Sciatic nerve (tissue), 2 donors: ENCODE measurements at regions not wholly inside any gene's neighbourhood (a gene's known extent, or its start where the extent isn't known, plus 50 kb on each side); places are given as distances from the start of the nearest gene placed in this dataset.
A peak's percentile ranks its signal among the peaks of the same experiment; 100 is the strongest.

ENCODE experiments used
- ATAC-seq: fragments of 200-7000 bp; cut with Tn5 transposase; one replicate; pipeline ENCODE4 v1.9.1; 2020; ENCODE audit warnings: mild to moderate bottlenecking, moderate library complexity
- DNase-seq: peaks from one replicate; pipeline ENCODE4 v3.0.0-alpha.2; 2020; ENCODE audit warnings: low spot score
- intact Hi-C: fragments of 100-400 bp; cut with DNase I; formaldehyde crosslinking; loops from one replicate; pipeline ENCODE4 v1.14.2; 2022
- donor health status: DM: no; HTN: no; CAD: no.
- donor health status: DM: no; HTN: no; CAD: no.

DNA sequence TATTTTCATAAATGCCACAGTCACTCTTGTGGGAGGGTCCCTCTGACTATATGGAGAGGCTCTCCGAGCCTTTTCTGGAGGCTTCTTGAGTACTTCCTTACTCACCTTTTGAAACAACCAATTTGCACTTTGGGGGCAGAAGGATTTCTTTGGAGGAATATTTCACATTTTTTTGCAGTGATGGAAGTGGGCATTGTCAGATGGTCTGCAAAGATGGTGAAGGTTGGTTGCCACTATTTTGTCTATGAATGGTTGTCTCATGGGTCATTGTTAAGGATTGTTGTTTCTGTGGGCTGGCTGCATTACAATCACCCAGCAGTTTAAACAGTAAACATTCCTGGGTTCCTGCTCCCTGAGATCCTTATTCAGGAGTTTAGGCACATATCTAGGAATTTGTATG lies 388.2 kb downstream of the TMEM135 start:
- DNase-seq: no peak
- intact Hi-C loops: no loop called here
- ATAC-seq: no peak

DNA sequence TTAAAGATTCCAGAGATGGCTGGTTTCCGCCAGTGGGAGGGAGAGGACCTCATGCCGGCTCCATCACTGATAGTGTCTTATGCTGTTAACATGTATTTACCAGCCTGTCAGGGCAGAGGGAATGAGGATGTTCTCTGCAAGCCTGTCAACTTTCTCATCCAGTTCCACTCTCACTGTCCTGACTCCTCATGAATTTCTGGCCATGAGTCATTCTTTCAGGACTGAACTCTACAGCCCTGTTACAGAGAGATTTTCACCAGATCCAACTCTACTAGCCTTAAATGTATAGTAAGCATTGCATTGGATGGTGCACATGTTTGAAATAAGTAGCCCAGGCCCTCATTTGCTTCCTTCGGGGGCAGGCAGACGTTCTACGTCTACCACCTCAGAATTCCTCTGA lies 387.7 kb downstream of the TMEM135 start:
- DNase-seq (no peak), ATAC-seq (no peak)
- intact Hi-C loops: no loop called here

DNA sequence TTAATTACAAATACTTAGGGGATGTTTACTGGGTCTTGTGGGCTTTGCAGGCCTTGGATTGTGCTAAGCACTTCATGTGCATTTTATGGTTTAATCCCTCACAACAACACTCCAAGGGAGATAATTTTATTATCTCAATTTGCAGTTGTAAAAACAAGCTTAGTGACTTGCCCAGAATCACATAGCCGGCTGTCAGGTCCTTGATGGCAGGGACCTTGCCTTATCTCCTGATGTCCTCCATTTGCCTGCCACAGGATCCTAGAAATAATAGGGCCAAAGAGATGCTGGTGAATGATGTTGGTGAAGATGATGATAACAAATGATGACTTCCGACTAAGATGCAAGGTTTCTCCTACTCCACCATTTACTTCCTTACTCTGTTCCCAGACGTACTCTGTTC lies 385.4 kb downstream of the TMEM135 start:
- DNase-seq (no peak), ATAC-seq (no peak)
- intact Hi-C loops: no loop called here

DNA sequence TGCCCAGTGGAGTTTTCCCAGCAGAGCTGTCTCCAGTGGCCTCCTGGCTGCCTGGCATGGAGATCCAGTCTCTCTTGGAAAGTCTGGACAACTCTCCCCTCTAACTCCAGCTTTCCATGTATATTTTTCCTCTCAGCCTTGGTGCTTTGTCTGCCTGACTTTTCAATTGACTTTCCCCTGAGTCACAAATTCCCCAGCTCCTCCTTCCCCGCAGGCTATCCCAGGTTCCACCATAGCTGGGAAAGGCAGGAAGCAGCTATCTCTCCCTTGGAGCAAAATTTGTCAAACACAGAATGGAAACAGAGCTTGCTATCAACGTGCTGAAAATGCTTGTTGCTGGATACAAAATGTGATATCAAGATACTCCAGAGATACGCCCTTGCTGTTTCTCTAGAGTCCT lies 384.8 kb downstream of the TMEM135 start:
- intact Hi-C loops: no loop called here
- no peak for ATAC-seq

DNA sequence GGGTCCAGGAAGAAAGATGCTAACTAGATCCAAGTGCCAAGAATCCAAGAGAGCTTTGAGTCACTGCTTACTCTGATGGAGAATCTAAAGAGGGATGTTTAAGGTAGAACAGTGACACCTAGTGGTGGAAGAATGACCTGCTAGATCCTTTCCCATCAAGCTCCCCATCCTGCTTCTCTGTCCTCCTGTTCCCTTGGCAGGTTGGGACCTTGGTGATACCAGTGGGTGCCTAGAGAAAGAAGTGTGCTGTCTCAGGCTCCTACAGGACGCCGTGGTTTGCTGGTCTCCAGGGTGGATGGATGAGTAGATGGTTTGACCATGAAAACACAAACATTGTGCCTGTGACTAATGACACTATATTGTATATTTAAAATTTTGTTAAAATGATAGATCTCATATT lies 383.7 kb downstream of the TMEM135 start:
- intact Hi-C loops: no loop called here

More for the DNA sequence above, 384.8 kb downstream of the TMEM135 start:
- DNase-seq: no peak

DNA sequence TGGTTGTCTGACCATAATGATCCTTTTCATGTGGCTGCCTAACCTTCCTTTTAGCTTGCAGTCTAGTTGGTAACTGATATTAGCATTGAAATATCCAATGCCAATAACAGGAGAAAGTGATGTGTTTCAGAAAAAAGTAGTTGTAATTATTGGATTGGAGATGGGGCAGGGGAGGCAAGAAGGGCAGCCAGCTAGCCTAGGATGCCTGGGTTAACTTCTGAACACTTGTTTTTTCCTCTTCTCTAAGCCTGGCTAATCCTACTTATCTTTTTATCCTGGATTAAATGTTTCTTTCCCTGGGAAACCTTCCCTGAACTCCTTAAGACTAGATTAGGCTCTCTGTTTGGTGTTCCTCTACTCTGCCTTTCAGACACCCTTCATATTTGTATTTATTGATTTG lies 380.2 kb downstream of the TMEM135 start:
- intact Hi-C loops: loop anchor here (5.0 kb wide), 1 partner anchor 66 kb away; no protein-coding TSS in a partner anchor
- DNase-seq (no peak), ATAC-seq (no peak)

More for the DNA sequence above, 383.7 kb downstream of the TMEM135 start:
- ATAC-seq (peak; percentile 89), DNase-seq (no peak)

DNA sequence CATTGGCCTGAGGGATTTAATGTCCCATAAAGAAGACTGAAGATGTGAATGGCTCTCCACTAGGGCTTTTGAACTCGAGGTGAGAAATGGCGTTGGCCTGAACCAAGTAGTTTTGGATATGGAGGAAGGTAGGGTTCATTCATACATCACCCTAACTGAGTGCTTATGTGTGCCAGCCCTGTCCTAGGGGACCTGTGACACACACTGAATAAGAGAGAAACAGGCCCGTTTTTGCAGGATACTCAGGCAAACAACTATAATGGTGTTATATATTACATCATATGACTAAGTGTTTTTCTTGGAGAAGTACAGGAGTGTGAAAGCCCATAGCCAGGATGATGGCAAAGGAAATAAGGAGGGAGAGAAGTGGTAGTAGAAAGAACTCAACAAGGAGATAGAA lies 368.1 kb downstream of the TMEM135 start:
- ATAC-seq (peak; percentile 26), DNase-seq (no peak)
- intact Hi-C loops: no loop called here

DNA sequence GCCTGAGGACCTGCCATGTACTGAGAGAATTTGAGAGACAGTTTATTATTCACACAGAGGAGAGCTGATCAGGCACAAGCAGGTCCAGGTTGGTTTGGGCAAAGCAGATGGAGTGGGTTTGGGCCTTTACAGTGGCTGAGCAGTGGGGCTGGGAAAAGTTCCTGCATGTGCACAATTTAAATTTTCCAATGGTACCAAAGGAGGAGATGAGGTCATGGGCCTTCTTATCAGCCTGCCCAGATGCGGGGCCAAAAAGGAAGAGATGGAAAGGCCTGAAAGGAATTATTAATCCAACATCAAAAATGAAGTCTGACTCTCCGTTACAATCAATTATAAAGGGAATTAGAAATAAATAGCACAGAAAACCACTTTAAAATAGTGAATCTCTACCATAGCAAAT lies 367.6 kb downstream of the TMEM135 start:
- ATAC-seq: no peak
- no peak for DNase-seq
- intact Hi-C loops: no loop called here

DNA sequence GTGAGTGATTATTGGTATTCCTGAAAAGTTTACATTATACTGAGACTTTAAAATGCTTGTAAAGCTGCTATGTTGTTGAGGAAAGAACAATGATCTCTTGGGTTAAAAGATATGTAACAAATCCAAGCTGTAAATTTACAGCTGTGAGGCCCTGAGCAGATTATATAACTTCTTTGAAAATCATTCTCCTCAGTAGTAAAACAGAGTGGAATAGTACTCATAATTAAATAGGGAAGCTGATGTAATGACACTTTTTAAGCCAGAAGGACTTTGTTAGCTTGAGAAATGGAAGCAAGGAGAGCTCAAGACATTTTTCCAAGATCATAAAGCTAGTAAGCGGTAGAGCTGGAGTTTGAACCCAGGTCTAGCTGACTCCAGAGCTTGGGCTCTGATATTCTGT lies 363.9 kb downstream of the TMEM135 start:
- intact Hi-C loops: no loop called here
- no peak for ATAC-seq

DNA sequence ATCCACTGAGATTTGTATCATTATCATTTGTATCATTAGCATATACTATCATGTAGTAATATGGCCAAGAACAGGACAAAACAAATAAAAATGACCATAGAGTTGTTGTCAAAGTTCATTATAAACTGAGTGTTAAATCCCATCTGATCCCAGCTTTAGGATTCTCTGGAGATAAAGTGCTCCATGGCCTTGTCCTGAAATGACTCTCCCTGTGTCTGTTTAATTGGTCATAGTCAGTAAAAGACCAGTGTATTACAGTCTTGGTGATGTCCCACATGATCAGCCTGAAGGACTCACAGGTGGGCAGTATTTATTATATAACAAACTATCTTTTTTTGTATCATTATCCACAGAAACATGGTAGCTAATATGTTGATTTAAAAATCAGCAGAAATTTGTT lies 361.6 kb downstream of the TMEM135 start:
- ATAC-seq (no peak), DNase-seq (no peak)
- intact Hi-C loops: no loop called here

More for the DNA sequence above, 363.9 kb downstream of the TMEM135 start:
- DNase-seq: no peak

DNA sequence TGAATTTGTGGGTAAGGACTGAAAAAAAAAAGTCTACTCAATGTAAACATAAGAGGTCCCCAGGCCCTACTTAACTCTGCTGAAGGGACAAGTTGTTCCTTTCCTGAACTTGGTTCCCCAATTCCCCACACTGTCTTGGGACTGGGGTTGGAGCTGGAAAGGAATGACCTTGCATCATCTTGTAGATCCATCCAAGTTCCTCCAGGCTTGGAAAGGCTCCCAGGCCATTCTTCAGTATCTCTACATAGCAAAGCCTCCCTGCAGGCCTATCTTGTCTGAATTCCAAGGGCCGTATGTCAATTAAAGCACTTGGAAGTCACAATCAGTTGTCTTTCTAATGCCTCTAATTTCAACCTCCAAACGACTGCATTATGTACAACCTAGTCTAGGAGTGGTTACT lies 361.2 kb downstream of the TMEM135 start:
- peak; percentile 96 for ATAC-seq
- intact Hi-C loops: no loop called here

DNA sequence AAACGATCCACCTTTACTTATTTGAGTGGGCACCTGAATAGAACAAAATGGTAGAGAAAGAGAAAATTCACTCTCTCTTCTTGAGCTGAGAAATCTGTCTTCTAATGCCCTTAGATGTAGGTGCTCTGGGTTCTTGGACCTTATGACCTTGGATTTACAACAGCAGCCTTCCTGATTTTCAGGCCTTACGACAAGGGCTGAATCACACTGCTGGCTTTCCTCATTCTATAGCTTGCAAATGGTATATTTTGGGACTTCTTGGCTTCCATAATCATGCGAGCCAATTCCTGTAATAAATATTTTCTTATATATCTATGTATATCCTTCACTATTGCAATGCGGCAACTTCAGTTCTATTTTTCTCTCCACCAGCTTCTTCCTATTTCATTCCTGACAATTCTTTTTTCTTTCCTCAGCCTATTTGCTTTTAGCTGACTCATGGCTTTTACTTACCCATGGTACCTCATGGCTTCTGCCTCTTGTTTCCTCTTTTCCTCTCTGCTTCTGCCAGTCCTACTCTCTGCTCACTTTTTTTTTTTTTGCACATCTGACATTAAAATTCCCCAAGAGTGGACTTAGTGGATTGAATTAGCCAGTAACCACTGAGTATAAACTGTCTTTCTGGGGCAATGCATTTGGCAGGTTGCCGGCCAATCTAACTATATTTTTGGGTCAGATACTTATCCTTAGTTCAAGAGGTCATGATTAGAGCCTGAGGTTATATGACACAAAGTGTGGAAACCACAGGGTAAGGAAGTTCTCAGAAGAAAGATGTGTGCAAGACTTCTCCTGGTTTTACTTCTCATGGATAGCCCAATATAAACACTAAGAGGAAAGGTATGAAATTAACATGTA lies 359.5 kb downstream of the TMEM135 start:
- intact Hi-C loops: no loop called here
- DNase-seq (no peak), ATAC-seq (peak; percentile 50)

More for the DNA sequence above, 361.2 kb downstream of the TMEM135 start:
- DNase-seq: peak; percentile 68

DNA sequence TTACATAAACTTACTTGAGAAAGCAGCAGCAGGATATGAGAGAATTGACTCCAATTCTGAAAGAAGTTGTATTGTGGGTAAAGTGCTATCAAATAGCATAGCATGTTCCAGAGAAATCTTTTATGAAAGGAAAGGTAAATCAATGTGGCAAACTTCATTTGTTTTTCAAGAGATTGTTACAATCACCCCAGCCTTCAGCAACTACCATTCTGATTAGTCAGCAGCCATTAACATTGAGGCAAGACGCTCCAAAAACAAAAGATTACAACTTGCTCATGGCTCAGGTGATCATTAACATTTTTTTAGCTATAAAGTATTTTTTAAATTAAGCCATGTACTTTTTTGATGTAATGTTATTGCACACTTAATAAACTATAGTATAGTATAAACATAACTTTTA lies 357.2 kb downstream of the TMEM135 start:
- ATAC-seq (no peak), DNase-seq (no peak)
- intact Hi-C loops: no loop called here

DNA sequence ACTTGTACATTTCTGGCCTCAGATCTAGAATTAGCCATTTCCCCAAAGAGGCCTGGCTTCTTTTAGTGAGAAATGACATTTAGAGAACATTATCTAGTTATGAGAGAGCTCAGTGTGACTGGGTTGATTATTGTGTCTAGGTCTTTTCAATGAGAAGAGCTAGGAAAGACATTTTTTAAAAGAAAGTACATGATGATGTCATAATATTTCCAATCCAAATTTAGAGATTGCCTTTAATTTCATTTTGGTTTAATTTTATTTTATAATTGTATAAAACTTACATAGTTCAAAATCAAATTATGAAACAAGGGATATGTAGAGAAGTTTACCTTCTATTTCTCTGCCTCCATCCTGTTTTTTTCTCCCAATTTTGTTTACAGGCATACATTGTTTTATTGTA lies 354.9 kb downstream of the TMEM135 start:
- DNase-seq (no peak), ATAC-seq (no peak)
- intact Hi-C loops: no loop called here

DNA sequence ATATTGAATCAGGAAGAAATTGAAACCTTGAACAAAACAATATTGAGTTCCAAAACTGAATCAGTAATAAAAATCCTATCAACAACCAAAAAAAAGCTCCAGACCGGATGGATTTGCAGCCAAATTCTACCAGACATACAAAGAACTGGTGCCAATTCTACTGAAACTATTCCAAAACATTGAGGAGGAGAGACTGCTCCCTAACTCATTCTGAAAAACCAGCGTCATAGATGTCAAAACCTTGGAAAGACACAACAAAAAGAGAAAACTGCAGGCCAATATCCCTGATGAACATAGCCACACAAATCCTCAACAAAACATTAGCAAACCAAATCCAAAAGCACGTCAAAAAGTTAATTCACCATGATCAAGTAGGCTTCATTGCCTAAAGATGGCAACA lies 353.8 kb downstream of the TMEM135 start:
- peak; percentile 82 for ATAC-seq
- intact Hi-C loops: no loop called here

DNA sequence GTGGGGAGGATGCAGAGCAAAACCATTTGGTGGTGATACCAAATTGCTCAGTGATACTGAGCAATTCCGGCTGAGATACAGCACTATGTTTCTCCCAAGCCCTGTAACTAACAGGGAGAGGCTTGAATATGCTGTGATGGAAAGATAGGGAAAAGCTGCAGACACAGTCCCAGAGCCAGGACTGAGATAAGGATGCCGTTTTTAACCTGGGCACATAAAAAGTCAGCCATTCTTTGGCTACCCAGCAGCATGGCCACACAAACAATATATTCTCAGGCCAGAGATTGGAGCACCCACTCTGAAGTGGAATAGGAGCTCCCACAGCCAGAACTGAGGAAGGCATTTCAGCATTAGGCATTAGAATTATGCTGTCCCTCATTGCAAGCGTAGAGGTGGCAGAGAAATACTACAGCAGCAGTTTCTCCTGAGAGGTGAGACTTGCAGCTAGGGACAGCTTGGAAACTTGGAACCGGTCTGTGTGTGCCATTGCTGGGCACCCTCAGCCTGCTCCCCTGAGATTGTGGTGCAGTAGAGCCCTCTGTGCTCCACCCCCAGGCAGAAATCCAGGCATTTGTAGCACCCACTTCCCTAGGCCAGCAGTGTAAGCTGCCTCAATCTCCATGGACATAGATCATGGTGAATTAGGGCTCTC lies 346.5 kb downstream of the TMEM135 start:
- intact Hi-C loops: no loop called here
- ATAC-seq (no peak), DNase-seq (no peak)

More for the DNA sequence above, 353.8 kb downstream of the TMEM135 start:
- DNase-seq: no peak

DNA sequence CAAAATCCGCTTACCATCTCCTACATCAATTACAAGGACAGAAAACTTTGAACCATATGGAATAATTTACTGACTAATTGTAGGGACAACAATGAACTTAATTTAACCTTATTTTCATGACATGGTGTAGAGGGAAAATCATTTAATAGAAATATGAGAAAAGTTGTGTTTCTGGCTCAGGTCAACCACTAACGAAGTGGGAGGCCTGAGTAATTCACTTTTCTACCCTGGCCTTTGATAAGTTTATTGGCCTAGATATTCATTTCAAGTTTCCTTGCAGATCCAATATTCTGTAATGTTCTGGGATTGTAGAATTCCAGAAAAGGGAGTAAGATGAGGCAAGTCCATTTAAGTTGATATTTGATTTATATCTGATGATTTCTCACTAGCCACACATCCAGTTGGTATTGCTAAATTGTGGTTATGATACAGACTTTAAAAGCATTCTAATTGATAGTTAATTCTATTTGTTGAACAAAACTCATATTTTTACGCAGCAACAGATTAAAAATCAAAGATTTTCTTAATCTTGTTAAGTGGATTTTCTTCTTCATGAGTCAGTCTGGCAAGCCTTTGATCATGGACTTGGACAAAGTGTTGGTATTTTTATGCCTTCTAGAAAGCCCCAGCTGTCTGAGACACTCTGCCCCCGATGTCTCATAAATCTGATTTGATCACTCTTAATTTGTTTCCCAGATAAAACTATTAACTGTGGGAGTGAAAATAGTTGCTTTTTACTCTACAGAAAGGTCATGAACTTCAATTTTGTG lies 336.5 kb downstream of the TMEM135 start:
- intact Hi-C loops: no loop called here
- DNase-seq (no peak), ATAC-seq (peak; percentile 32)
